Mesendoderm (in vitro differentiated cells): ENCODE measurements at regions not wholly inside any gene's neighbourhood (a gene's known extent, or its start where the extent isn't known, plus 50 kb on each side); places are given as distances from the start of the nearest gene placed in this dataset.

Experiments used
- DNase-seq: peaks from one replicate; pipeline ENCODE4 v3.0.0; 2013
- H2AK5ac ChIP-seq: 2 replicates; pipeline ENCODE4 v1.6.1; 2013; ENCODE audit warnings: low read length, inconsistent platforms
- H2BK120ac ChIP-seq: 2 replicates; pipeline ENCODE4 v1.6.1; 2013; ENCODE audit warnings: low read depth, mild to moderate bottlenecking, low read length, moderate library complexity, mixed read lengths
- H2BK15ac ChIP-seq: replicated peaks from 2 replicates; pipeline ENCODE4 v1.6.1; 2013; ENCODE audit warnings: low read depth, mild to moderate bottlenecking, moderate library complexity
- H2BK5ac ChIP-seq: 2 replicates; pipeline ENCODE4 v1.6.1; 2013; ENCODE audit warnings: low read length, inconsistent platforms
- H3K18ac ChIP-seq: 2 replicates; pipeline ENCODE4 v1.6.1; 2013; ENCODE audit warnings: mild to moderate bottlenecking, low read length, mixed read lengths
- H3K23ac ChIP-seq: one replicate; pipeline ENCODE4 v1.6.1; 2013; ENCODE audit warnings: low read length
- H3K27ac ChIP-seq: 2 replicates; pipeline ENCODE4 v1.5.1; 2013; ENCODE audit warnings: low read depth, mild to moderate bottlenecking, inconsistent platforms, low read length, moderate library complexity
- H3K27me3 ChIP-seq: 2 replicates; pipeline ENCODE4 v1.6.1; 2013; ENCODE audit warnings: low read length, control low read depth, mild to moderate bottlenecking, inconsistent platforms; ENCODE audit not compliant: insufficient read depth, poor library complexity
- H3K36me3 ChIP-seq: 2 replicates; pipeline ENCODE4 v1.6.1; 2013; ENCODE audit warnings: low read length, inconsistent platforms; ENCODE audit not compliant: control insufficient read depth, insufficient read depth
- H3K4ac ChIP-seq: one replicate; pipeline ENCODE4 v1.6.1; 2013; ENCODE audit warnings: low read depth, mild to moderate bottlenecking, low read length, moderate library complexity
- H3K4me1 ChIP-seq: 2 replicates; pipeline ENCODE4 v1.6.1; 2013; ENCODE audit warnings: low read depth, low read length, inconsistent platforms; ENCODE audit not compliant: control insufficient read depth
- H3K4me2 ChIP-seq: 2 replicates; pipeline ENCODE4 v1.6.1; 2013; ENCODE audit warnings: low read length
- H3K4me3 ChIP-seq: 2 replicates; pipeline ENCODE4 v1.5.1; 2013; ENCODE audit warnings: mild to moderate bottlenecking, low read length
- H3K56ac ChIP-seq: one replicate; pipeline ENCODE4 v1.6.1; 2013; ENCODE audit warnings: low read length
- H3K79me1 ChIP-seq: 2 replicates; pipeline ENCODE4 v1.6.1; 2013; ENCODE audit warnings: low read length, inconsistent platforms
- H3K79me2 ChIP-seq: 2 replicates; pipeline ENCODE4 v1.6.1; 2013; ENCODE audit warnings: mild to moderate bottlenecking, low read length; ENCODE audit not compliant: control insufficient read depth, insufficient read depth
- H3K9ac ChIP-seq: 2 replicates; pipeline ENCODE4 v1.6.1; 2013; ENCODE audit warnings: low read length, inconsistent platforms
- H4K5ac ChIP-seq: one replicate; pipeline ENCODE4 v1.6.1; 2013; ENCODE audit warnings: low read length
- H4K8ac ChIP-seq: one replicate; pipeline ENCODE4 v1.6.1; 2013; ENCODE audit warnings: low read depth, mild to moderate bottlenecking, control low read depth, low read length, moderate library complexity
- WGBS: extraction: QIAGEN DNeasy Blood & Tissue Kit; methylation state at CpG from one replicate; pipeline ENCODE4 v1.1.7; 2013; ENCODE audit warnings: low lambda C conversion rate, missing lambda C conversion rate; ENCODE audit not compliant: insufficient coverage; ENCODE audit errors: extremely low coverage; 5-methylcytosine and 5-hydroxymethylcytosine counted together

GRCh38 chr5:133891390-133891789 lies 77.0 kb downstream of the C5orf15 start:
- Histone ChIP-seq H3K4ac (no peak overlapping the region), H4K8ac (no peak overlapping the region), H3K79me2 (no peaks in the 10 kb centered on the region), H3K27me3 (no peaks in the 10 kb centered on the region), H3K23ac (no peak overlapping the region), H3K18ac (no peak overlapping the region), H2BK120ac (no peak overlapping the region), H2BK15ac (no peak overlapping the region), H3K4me1 (no peaks in the 10 kb centered on the region), H2AK5ac (no peak overlapping the region), H3K9ac (no peak overlapping the region), H3K27ac (no peak overlapping the region), H3K79me1 (no peaks in the 10 kb centered on the region), H3K56ac (no peak overlapping the region), H3K36me3 (no peaks in the 10 kb centered on the region), H3K4me2 (no peak overlapping the region), H2BK5ac (no peak overlapping the region), H4K5ac (no peak overlapping the region), H3K4me3 (no peak overlapping the region)
- WGBS, result no CpG with 5 or more reads among the region's 5 CpGs
- no peak for DNase-seq

- H2BK5ac ChIP-seq, result no peak overlapping the region
- no peaks in the 10 kb centered on the region for H3K79me2 ChIP-seq
- H3K4ac ChIP-seq, result no peak overlapping the region
- no peaks in the 10 kb centered on the region for H3K36me3 ChIP-seq
- no peak overlapping the region for H3K4me3 ChIP-seq
- no peak overlapping the region for H3K18ac ChIP-seq
- no peak overlapping the region for H3K23ac ChIP-seq
- no peak overlapping the region for H2BK120ac ChIP-seq
- H4K8ac ChIP-seq, result no peak overlapping the region
- H3K27me3 ChIP-seq, result no peaks in the 10 kb centered on the region
- no peak overlapping the region for H2BK15ac ChIP-seq
- H3K4me2 ChIP-seq, result no peak overlapping the region
- WGBS, result no CpG with 5 or more reads among the region's 1 CpG
- no peak for DNase-seq
- no peaks in the 10 kb centered on the region for H3K4me1 ChIP-seq
- H3K56ac ChIP-seq, result no peak overlapping the region
- H2AK5ac ChIP-seq, result no peak overlapping the region
- no peak overlapping the region for H3K9ac ChIP-seq
- H3K79me1 ChIP-seq, result no peaks in the 10 kb centered on the region
- H3K27ac ChIP-seq, result no peak overlapping the region
- peak overlapping the region; percentile 39 for H4K5ac ChIP-seq
Observed at GRCh38 chr5:133890776-133891280, 77.6 kb downstream of the C5orf15 start.

- Histone ChIP-seq H3K4me1 (no peaks in the 10 kb centered on the region), H3K4me2 (no peak overlapping the region), H2BK15ac (no peak overlapping the region), H4K8ac (no peak overlapping the region), H3K36me3 (no peaks in the 10 kb centered on the region), H3K23ac (no peak overlapping the region), H3K4ac (no peak overlapping the region), H3K79me2 (no peaks in the 10 kb centered on the region), H2AK5ac (no peak overlapping the region), H2BK120ac (no peak overlapping the region), H2BK5ac (no peak overlapping the region), H3K56ac (no peak overlapping the region), H3K4me3 (no peak overlapping the region), H4K5ac (no peak overlapping the region), H3K27me3 (no peaks in the 10 kb centered on the region), H3K27ac (no peak overlapping the region), H3K79me1 (no peaks in the 10 kb centered on the region), H3K9ac (no peak overlapping the region), H3K18ac (no peak overlapping the region)
- WGBS, result no CpG with 5 or more reads among the region's 2 CpGs
- DNase-seq, result no peak
Observed at GRCh38 chr5:133890314-133890713, 78.1 kb downstream of the C5orf15 start.

- no peak overlapping the region for H3K18ac ChIP-seq
Observed at GRCh38 chr5:133889271-133889905, 79.0 kb downstream of the C5orf15 start.

GRCh38 chr5:133888625-133888991 lies 79.8 kb downstream of the C5orf15 start:
- DNase-seq, result no peak
- H4K8ac ChIP-seq, result no peak overlapping the region
- no CpG with 5 or more reads among the region's 3 CpGs for WGBS
- H2BK5ac ChIP-seq, result no peak overlapping the region
- no peak overlapping the region for H3K4ac ChIP-seq
- no peaks in the 10 kb centered on the region for H3K4me1 ChIP-seq
- H3K4me2 ChIP-seq, result no peak overlapping the region
- no peak overlapping the region for H3K4me3 ChIP-seq
- H3K79me2 ChIP-seq, result no peaks in the 10 kb centered on the region
- H4K5ac ChIP-seq, result no peak overlapping the region
- no peaks in the 10 kb centered on the region for H3K79me1 ChIP-seq
- no peaks in the 10 kb centered on the region for H3K27me3 ChIP-seq
- no peak overlapping the region for H3K27ac ChIP-seq
- no peak overlapping the region for H2BK120ac ChIP-seq
- no peaks in the 10 kb centered on the region for H3K36me3 ChIP-seq
- H3K23ac ChIP-seq, result no peak overlapping the region
- H2AK5ac ChIP-seq, result no peak overlapping the region
- no peak overlapping the region for H3K18ac ChIP-seq
- H2BK15ac ChIP-seq, result no peak overlapping the region
- H3K9ac ChIP-seq, result no peak overlapping the region
- no peak overlapping the region for H3K56ac ChIP-seq

More at GRCh38 chr5:133889271-133889905, 79.0 kb downstream of the C5orf15 start:
- H3K4ac ChIP-seq, result no peak overlapping the region
- no peaks in the 10 kb centered on the region for H3K79me2 ChIP-seq
- no peaks in the 10 kb centered on the region for H3K4me1 ChIP-seq
- no CpG with 5 or more reads among the region's 6 CpGs for WGBS
- no peak for DNase-seq
- no peak overlapping the region for H3K4me3 ChIP-seq
- H2BK5ac ChIP-seq, result no peak overlapping the region
- no peak overlapping the region for H3K9ac ChIP-seq
- no peak overlapping the region for H2BK120ac ChIP-seq
- H2AK5ac ChIP-seq, result no peak overlapping the region
- no peak overlapping the region for H3K27ac ChIP-seq
- H3K4me2 ChIP-seq, result no peak overlapping the region
- H3K79me1 ChIP-seq, result no peaks in the 10 kb centered on the region
- no peak overlapping the region for H4K5ac ChIP-seq
- no peaks in the 10 kb centered on the region for H3K36me3 ChIP-seq
- no peak overlapping the region for H2BK15ac ChIP-seq
- H4K8ac ChIP-seq, result no peak overlapping the region
- H3K23ac ChIP-seq, result no peak overlapping the region
- no peak overlapping the region for H3K56ac ChIP-seq
- H3K27me3 ChIP-seq, result no peaks in the 10 kb centered on the region

GRCh38 chr5:133885566-133885965 lies 82.9 kb downstream of the C5orf15 start:
- no peaks in the 10 kb centered on the region for H3K36me3 ChIP-seq
- H3K9ac ChIP-seq, result no peak overlapping the region
- H3K27me3 ChIP-seq, result no peaks in the 10 kb centered on the region
- H4K5ac ChIP-seq, result no peak overlapping the region
- H3K79me2 ChIP-seq, result no peaks in the 10 kb centered on the region
- no peak overlapping the region for H3K4ac ChIP-seq
- H3K4me2 ChIP-seq, result no peak overlapping the region
- H2BK5ac ChIP-seq, result no peak overlapping the region
- no peak overlapping the region for H4K8ac ChIP-seq
- no peak overlapping the region for H3K4me3 ChIP-seq
- no peak overlapping the region for H3K27ac ChIP-seq
- H3K23ac ChIP-seq, result no peak overlapping the region
- no peak for DNase-seq
- no peaks in the 10 kb centered on the region for H3K79me1 ChIP-seq
- H2BK15ac ChIP-seq, result no peak overlapping the region
- no peaks in the 10 kb centered on the region for H3K4me1 ChIP-seq
- H3K18ac ChIP-seq, result no peak overlapping the region
- no peak overlapping the region for H2AK5ac ChIP-seq
- no peak overlapping the region for H3K56ac ChIP-seq
- WGBS, result no CpG with 5 or more reads among the region's 6 CpGs
- no peak overlapping the region for H2BK120ac ChIP-seq
